SK-N-SH (cell line): ENCODE measurements at regions not wholly inside any gene's neighbourhood (a gene's known extent, or its start where the extent isn't known, plus 50 kb on each side); places are given as distances from the start of the nearest gene placed in this dataset.
"Not testable (repeated sequence)": the region's sequence is repeated elsewhere in the genome, so short reads cannot be mapped to it uniquely, and the experiment has no call there.

Experiments
- CTCF ChIA-PET: fragments of 300-600, 350-600 bp; formaldehyde crosslinking; extraction: SDS; loops from one replicate; lab custom pipeline; 2021; lab: Yijun Ruan, JAX
- POLR2A ChIA-PET: fragments of 350-600 bp; sonication (Branson Sonifier 250); formaldehyde crosslinking; extraction: SDS; loops from one replicate; lab custom pipeline; 2020; ENCODE audit warnings: antibody characterized with exemption, inconsistent platforms; lab: Yijun Ruan, JAX
- DNase-seq: peaks from one replicate; pipeline ENCODE4 v3.0.0; 2012
- H2AFZ ChIP-seq: fragments of 200-600 bp; sonication (generic); 2 replicates; pipeline ENCODE4 v1.8.1; 2016; ENCODE audit warnings: antibody characterized with exemption, mild to moderate bottlenecking, low read depth
- H3F3A ChIP-seq: fragments of 200-600 bp; sonication (generic); replicated peaks from 2 replicates; pipeline ENCODE3; 2016; ENCODE audit warnings: antibody characterized with exemption, mild to moderate bottlenecking; ENCODE audit not compliant: insufficient read depth
- H3K27ac ChIP-seq, 2 experiments: fragments of 200-500 bp in 1 of 2; fragments of 200-600 bp in 1 of 2; sonication (Bioruptor generic) in 1 of 2; sonication (generic), shearing (Covaris generic) in 1 of 2; 2 replicates each; pipeline versions ENCODE4 v1.5.1 to v1.6.1; 2014 to 2016; ENCODE audit warnings: low read depth in 2 of 2, inconsistent platforms in 1 of 2, low read length in 1 of 2, mild to moderate bottlenecking in 1 of 2, mixed read lengths in 1 of 2
- H3K27me3 ChIP-seq: fragments of 200-600 bp; sonication (generic), shearing (Covaris generic); 2 replicates; pipeline ENCODE4 v1.6.1; 2016; ENCODE audit warnings: mixed run types; ENCODE audit not compliant: insufficient read depth
- H3K36me3 ChIP-seq, 2 experiments: fragments of 200-500 bp in 1 of 2; fragments of 200-600 bp in 1 of 2; sonication (Bioruptor generic) in 1 of 2; sonication (generic) in 1 of 2; replicated peaks in 1 of 2; 2 replicates each; pipeline versions ENCODE3 to v1.5.1; 2014 to 2016; ENCODE audit warnings: low read length in 1 of 2, mild to moderate bottlenecking in 1 of 2; ENCODE audit not compliant: insufficient read depth in 2 of 2, control insufficient read depth in 1 of 2
- H3K4me1 ChIP-seq, 2 experiments: fragments of 200-500 bp in 1 of 2; fragments of 200-600 bp in 1 of 2; sonication (Bioruptor generic) in 1 of 2; sonication (generic), shearing (Covaris generic) in 1 of 2; 2 replicates each; pipeline versions ENCODE4 v1.5.1 to v1.6.1; 2014 to 2016; ENCODE audit warnings: low read depth in 1 of 2, low read length in 1 of 2, mixed run types in 1 of 2; ENCODE audit not compliant: insufficient read depth in 2 of 2, control insufficient read depth in 1 of 2
- H3K4me2 ChIP-seq: fragments of 200-600 bp; sonication (generic), shearing (Covaris generic); 2 replicates; pipeline ENCODE4 v1.6.1; 2017; ENCODE audit warnings: mixed run types
- H3K4me3 ChIP-seq, 2 experiments: fragments of 200-500 bp in 1 of 2; fragments of 200-600 bp in 1 of 2; sonication (Bioruptor generic) in 1 of 2; sonication (generic), shearing (Covaris generic) in 1 of 2; 2 replicates each; pipeline versions ENCODE4 v1.5.1 to v1.8.1; 2014 to 2016; ENCODE audit warnings: low read depth in 2 of 2, inconsistent platforms in 1 of 2, low read length in 1 of 2, mild to moderate bottlenecking in 1 of 2, mixed read lengths in 1 of 2, moderate library complexity in 1 of 2
- H3K79me2 ChIP-seq: fragments of 200-600 bp; sonication (generic); 2 replicates; pipeline ENCODE4 v1.8.1; 2017; ENCODE audit warnings: mild to moderate bottlenecking; ENCODE audit not compliant: insufficient read depth
- H3K9ac ChIP-seq: fragments of 200-600 bp; sonication (generic); 2 replicates; pipeline ENCODE4 v1.6.1; 2017; ENCODE audit warnings: mixed run types
- H3K9me2 ChIP-seq: fragments of 200-600 bp; sonication (generic); 2 replicates; pipeline ENCODE4 v1.6.1; 2017; ENCODE audit warnings: mixed run types
- H3K9me3 ChIP-seq: fragments of 200-600 bp; sonication (generic); 2 replicates; pipeline ENCODE4 v1.6.1; 2017; ENCODE audit warnings: mixed run types, mild to moderate bottlenecking, moderate library complexity
- H4K20me1 ChIP-seq: fragments of 200-600 bp; sonication (generic); 2 replicates; pipeline ENCODE4 v1.6.1; 2017; ENCODE audit warnings: mild to moderate bottlenecking, mixed run types; ENCODE audit not compliant: insufficient read depth
- EP300 ChIP-seq, 2 experiments: IDR thresholded peaks; 2 replicates each; pipeline versions ENCODE4 v1.4.0 to v1.6.1; 2012; ENCODE audit warnings: borderline replicate concordance in 1 of 2, low read depth in 1 of 2, low read length in 1 of 2
- GABPA ChIP-seq: IDR thresholded peaks from 2 replicates; pipeline ENCODE4 v1.4.0; 2012; ENCODE audit warnings: low read depth, mild to moderate bottlenecking
- RAD21 ChIP-seq: IDR thresholded peaks from 2 replicates; pipeline ENCODE4 v1.6.1; 2012; ENCODE audit warnings: mild to moderate bottlenecking, low read length
- REST ChIP-seq: IDR thresholded peaks from 2 replicates; pipeline ENCODE4 v1.6.1; 2012; ENCODE audit warnings: mild to moderate bottlenecking, low read depth, low read length, moderate library complexity
- TCF12 ChIP-seq: IDR thresholded peaks from 2 replicates; pipeline ENCODE4 v1.4.0; 2012
- USF1 ChIP-seq: IDR thresholded peaks from 2 replicates; pipeline ENCODE4 v1.4.0; 2012; ENCODE audit warnings: low read depth, borderline replicate concordance
- ZBTB33 ChIP-seq: IDR thresholded peaks from 2 replicates; pipeline ENCODE4 v1.4.0; 2012; ENCODE audit warnings: low read depth, borderline replicate concordance
- WGBS: methylation state at CpG from one replicate; pipeline ENCODE4 v1.1.6; 2017; ENCODE audit warnings: low lambda C conversion rate; 5-methylcytosine and 5-hydroxymethylcytosine counted together

- ChIA-PET POLR2A (no interaction called here), CTCF (no interaction called here)
- Histone ChIP-seq H3K79me2 (no peaks in the 10 kb centered on the region), H4K20me1 (no peaks in the 10 kb centered on the region), H3K27me3 (no peaks in the 10 kb centered on the region; the same call in 1 of the 2 replicates), H3K9ac (no peak overlapping the region), H3K4me1 (no peaks in the 10 kb centered on the region), H3K9me2 (no peaks in the 10 kb centered on the region), H3K4me2 (no peak overlapping the region), H3F3A (no peaks in the 10 kb centered on the region), H2AFZ (no peak overlapping the region), H3K9me3 (no peaks in the 10 kb centered on the region), H3K4me3 (no peak overlapping the region), H3K36me3 (no peaks in the 10 kb centered on the region), H3K27ac (no peak overlapping the region)
- 8% methylated on average over 2 of the region's 3 CpGs for WGBS
- DNase-seq: no peak
- no peak for TF ChIP-seq REST
- no peak for TF ChIP-seq EP300 (IDR thresholded peaks at IDR 0.05; ENCODE audit: borderline replicate concordance in 1 of 2, low read depth in 1 of 2, low read length in 1 of 2)
- no peak for TF ChIP-seq ZBTB33
- no peak for TF ChIP-seq GABPA
- TF ChIP-seq RAD21: no peak
- no peak for TF ChIP-seq USF1
- TF ChIP-seq TCF12: no peak
These were observed 109.7 kb downstream of the CRLF2 start for GRCh38 chrX:1102786-1103185.

GRCh38 chrX:1102221-1102620 is 110.2 kb downstream of the CRLF2 start:
- DNase-seq, H3K27me3 ChIP-seq, H3K4me1 ChIP-seq, H3K79me2 ChIP-seq, H3K36me3 ChIP-seq, H3K9me3 ChIP-seq, H3F3A ChIP-seq, H3K27ac ChIP-seq, H2AFZ ChIP-seq, H3K9ac ChIP-seq, H3K9me2 ChIP-seq, H3K4me2 ChIP-seq, H4K20me1 ChIP-seq, POLR2A ChIA-PET, H3K4me3 ChIP-seq, CTCF ChIA-PET: not testable (repeated sequence)
